Skin of body (tissue), 1 donor: ENCODE measurements at regions not wholly inside any gene's neighbourhood (a gene's known extent, or its start where the extent isn't known, plus 50 kb on each side); places are given as distances from the start of the nearest gene placed in this dataset.

Experiments used
- DNase-seq: peaks from one replicate; lab custom pipeline; 2025; lab: John Stamatoyannopoulos, UW

GRCh38 chr3:115450036-115450435, 173.3 kb upstream of the GAP43 start:
- no peak for DNase-seq

- DNase-seq = no peak
Observed at GRCh38 chr3:115464036-115464435, 159.3 kb upstream of the GAP43 start.

- no peak for DNase-seq
Observed at GRCh38 chr3:115469649-115470048, 153.7 kb upstream of the GAP43 start.

- no peak for DNase-seq
Observed at GRCh38 chr3:115470254-115470653, 153.1 kb upstream of the GAP43 start.

- DNase-seq = no peak
Observed at GRCh38 chr3:115475178-115476041, 147.9 kb upstream of the GAP43 start.

GRCh38 chr3:115476472-115476871, 146.8 kb upstream of the GAP43 start:
- DNase-seq = no peak

GRCh38 chr3:115478359-115478758, 145.0 kb upstream of the GAP43 start:
- DNase-seq = no peak

- DNase-seq = no peak
Observed at GRCh38 chr3:115486880-115487279, 136.4 kb upstream of the GAP43 start.

- no peak for DNase-seq
Observed at GRCh38 chr3:115487968-115488367, 135.3 kb upstream of the GAP43 start.

GRCh38 chr3:115488409-115488808, 134.9 kb upstream of the GAP43 start:
- DNase-seq = no peak

- DNase-seq = no peak
Observed at GRCh38 chr3:115494826-115495225, 128.5 kb upstream of the GAP43 start.

- no peak for DNase-seq
Observed at GRCh38 chr3:115498421-115498820, 124.9 kb upstream of the GAP43 start.

GRCh38 chr3:115498898-115499297, 124.4 kb upstream of the GAP43 start:
- DNase-seq = no peak

GRCh38 chr3:115499666-115500065, 123.6 kb upstream of the GAP43 start:
- DNase-seq = no peak

- DNase-seq = no peak
Observed at GRCh38 chr3:115500795-115501194, 122.5 kb upstream of the GAP43 start.

GRCh38 chr3:115502128-115502527, 121.2 kb upstream of the GAP43 start:
- no peak for DNase-seq

- no peak for DNase-seq
Observed at GRCh38 chr3:115503394-115503793, 119.9 kb upstream of the GAP43 start.

- DNase-seq = no peak
Observed at GRCh38 chr3:115508562-115508961, 114.7 kb upstream of the GAP43 start.

GRCh38 chr3:115512565-115513415, 110.5 kb upstream of the GAP43 start:
- peak; percentile 89 for DNase-seq

GRCh38 chr3:115513416-115513800, 109.9 kb upstream of the GAP43 start:
- DNase-seq = peak; percentile 78

GRCh38 chr3:115517457-115518050, 105.8 kb upstream of the GAP43 start:
- DNase-seq = no peak
